CD14-positive monocyte (primary cell): ENCODE measurements at regions not wholly inside any gene's neighbourhood (a gene's known extent, or its start where the extent isn't known, plus 50 kb on each side); places are given as distances from the start of the nearest gene placed in this dataset.

Source experiments
- DNase-seq, 3 donors: peaks; one replicate each; pipeline ENCODE4 v3.0.0-alpha.2; 2011 to 2022
- H2AFZ ChIP-seq: 2 replicates; pipeline ENCODE4 v1.6.0; 2012; ENCODE audit warnings: mild to moderate bottlenecking, low read depth, low read length, inconsistent platforms; ENCODE audit not compliant: insufficient read depth, poor library complexity, severe bottlenecking
- H3K27ac ChIP-seq, 2 donors: 1 replicate in 1 of 2; 2 replicates in 1 of 2; pipeline ENCODE4 v1.5.1; 2012 to 2013; ENCODE audit warnings: low read length in 2 of 2, control low read depth in 1 of 2, inconsistent platforms in 1 of 2, low read depth in 1 of 2, mild to moderate bottlenecking in 1 of 2
- H3K27me3 ChIP-seq, 2 donors: one replicate each; pipeline versions ENCODE4 v1.6.0 to v1.6.1; 2011 to 2013; ENCODE audit warnings: low read length in 2 of 2; ENCODE audit not compliant: control insufficient read depth in 2 of 2, insufficient read depth in 2 of 2
- H3K36me3 ChIP-seq, 2 donors: replicated peaks in 1 of 2; 1 replicate in 1 of 2; 2 replicates in 1 of 2; pipeline versions ENCODE4 v1.5.1 to v1.6.1; 2012 to 2013; ENCODE audit warnings: low read length in 2 of 2, control low read depth in 1 of 2, inconsistent platforms in 1 of 2, mild to moderate bottlenecking in 1 of 2; ENCODE audit not compliant: insufficient read depth in 2 of 2, control insufficient read depth in 1 of 2
- H3K4me1 ChIP-seq, 2 donors: 1 replicate in 1 of 2; 2 replicates in 1 of 2; pipeline versions ENCODE4 v1.5.1 to v1.6.1; 2012 to 2013; ENCODE audit warnings: low read length in 2 of 2, control low read depth in 1 of 2, inconsistent platforms in 1 of 2, mild to moderate bottlenecking in 1 of 2, moderate library complexity in 1 of 2; ENCODE audit not compliant: insufficient read depth in 2 of 2, control insufficient read depth in 1 of 2
- H3K4me2 ChIP-seq: replicated peaks from 2 replicates; pipeline ENCODE3; 2012; ENCODE audit warnings: low read length, moderate library complexity, mild to moderate bottlenecking; ENCODE audit not compliant: poor library complexity, severe bottlenecking; ENCODE audit errors: extremely low read depth
- H3K4me3 ChIP-seq, 3 experiments: fragments of 200-600 bp in 1 of 3; sonication (generic) in 1 of 3; replicated peaks in 1 of 3; 1 replicate in 2 of 3; 2 replicates in 1 of 3; pipeline ENCODE4 v1.5.1; 2011 to 2013; ENCODE audit warnings: low read length in 3 of 3, mild to moderate bottlenecking in 3 of 3, control low read depth in 2 of 3, low read depth in 2 of 3, inconsistent platforms in 1 of 3, moderate library complexity in 1 of 3
- H3K79me2 ChIP-seq: 2 replicates; pipeline ENCODE4 v1.6.0; 2012; ENCODE audit warnings: mild to moderate bottlenecking, control low read depth, inconsistent platforms, low read length, moderate library complexity; ENCODE audit not compliant: insufficient read depth
- H3K9ac ChIP-seq: 2 replicates; pipeline ENCODE4 v1.6.0; 2017; ENCODE audit warnings: low read length, mild to moderate bottlenecking; ENCODE audit not compliant: insufficient read depth, poor library complexity, severe bottlenecking
- H3K9me3 ChIP-seq, 2 donors: replicated peaks in 1 of 2; 1 replicate in 1 of 2; 2 replicates in 1 of 2; pipeline versions ENCODE4 v1.5.1 to v1.6.1; 2012 to 2013; ENCODE audit warnings: low read length in 2 of 2, control low read depth in 1 of 2; ENCODE audit not compliant: control insufficient read depth in 1 of 2, insufficient read depth in 1 of 2
- H4K20me1 ChIP-seq: 2 replicates; pipeline ENCODE4 v1.6.0; 2012; ENCODE audit warnings: mild to moderate bottlenecking, low read length, control low read depth, moderate library complexity; ENCODE audit not compliant: insufficient read depth
- H3K27ac Mint-ChIP-seq, 7 donors: one replicate each; pipeline ENCODE4 v1.8.0; 2020; ENCODE audit warnings: mild to moderate bottlenecking in 7 of 7, mixed read lengths in 7 of 7, moderate library complexity in 6 of 7, inconsistent platforms in 2 of 7
- H3K27me3 Mint-ChIP-seq, 3 donors: one replicate each; pipeline ENCODE4 v1.8.0; 2021 to 2022; ENCODE audit warnings: low read depth in 3 of 3, mild to moderate bottlenecking in 3 of 3, mixed read lengths in 3 of 3, moderate library complexity in 3 of 3, inconsistent platforms in 1 of 3
- H3K36me3 Mint-ChIP-seq, 2 donors: one replicate each; pipeline ENCODE4 v1.8.0; 2020; ENCODE audit warnings: mixed read lengths in 2 of 2, inconsistent platforms in 1 of 2, mild to moderate bottlenecking in 1 of 2
- H3K4me1 Mint-ChIP-seq: one replicate; pipeline ENCODE4 v1.8.0; 2020; ENCODE audit warnings: mild to moderate bottlenecking, mixed read lengths
- H3K4me3 Mint-ChIP-seq, 2 donors: one replicate each; pipeline ENCODE4 v1.8.0; 2020; ENCODE audit warnings: mild to moderate bottlenecking in 2 of 2, mixed read lengths in 2 of 2, moderate library complexity in 1 of 2
- H3K9me3 Mint-ChIP-seq, 7 donors: one replicate each; pipeline ENCODE4 v1.8.0; 2020 to 2022; ENCODE audit warnings: mixed read lengths in 7 of 7, mild to moderate bottlenecking in 6 of 7, moderate library complexity in 6 of 7, inconsistent platforms in 2 of 7
- WGBS: methylation state at CpG from one replicate; pipeline ENCODE4 v1.1.5; 2013; ENCODE audit warnings: missing lambda C conversion rate; ENCODE audit not compliant: insufficient coverage; 5-methylcytosine and 5-hydroxymethylcytosine counted together
- intact Hi-C, 2 donors: fragments of 100-400 bp; cut with micrococcal nuclease; formaldehyde crosslinking; loops; one replicate each; pipeline versions ENCODE4 v1.15.0 to v1.15.1; 2023
- TF ChIP-seq, protein P1 (sequence below): fragments of 200-600 bp; IDR thresholded peaks from one replicate; pipeline ENCODE4 v1.8.0; 2022; ENCODE audit warnings: antibody characterized with exemption, mild to moderate bottlenecking

GRCh38 chr4:176546975-176547374, 227.2 kb downstream of the SPCS3 start:
- Histone ChIP-seq H3K9ac (no peak overlapping the region), H3K4me2 (no peak overlapping the region), H3K9me3 (no peaks in the 10 kb centered on the region), H3K27ac (no peak overlapping the region), H2AFZ (no peak overlapping the region), H3K36me3 (no peaks in the 10 kb centered on the region), H4K20me1 (no peaks in the 10 kb centered on the region), H3K27me3 (no peaks in the 10 kb centered on the region), H3K79me2 (no peaks in the 10 kb centered on the region), H3K4me3 (no peak overlapping the region), H3K4me1 (no peaks in the 10 kb centered on the region)
- intact Hi-C loops: no loop called here
- DNase-seq: no peak
- no peaks in the 10 kb centered on the region for H3K36me3 Mint-ChIP-seq
- TF ChIP-seq, protein P1, sequence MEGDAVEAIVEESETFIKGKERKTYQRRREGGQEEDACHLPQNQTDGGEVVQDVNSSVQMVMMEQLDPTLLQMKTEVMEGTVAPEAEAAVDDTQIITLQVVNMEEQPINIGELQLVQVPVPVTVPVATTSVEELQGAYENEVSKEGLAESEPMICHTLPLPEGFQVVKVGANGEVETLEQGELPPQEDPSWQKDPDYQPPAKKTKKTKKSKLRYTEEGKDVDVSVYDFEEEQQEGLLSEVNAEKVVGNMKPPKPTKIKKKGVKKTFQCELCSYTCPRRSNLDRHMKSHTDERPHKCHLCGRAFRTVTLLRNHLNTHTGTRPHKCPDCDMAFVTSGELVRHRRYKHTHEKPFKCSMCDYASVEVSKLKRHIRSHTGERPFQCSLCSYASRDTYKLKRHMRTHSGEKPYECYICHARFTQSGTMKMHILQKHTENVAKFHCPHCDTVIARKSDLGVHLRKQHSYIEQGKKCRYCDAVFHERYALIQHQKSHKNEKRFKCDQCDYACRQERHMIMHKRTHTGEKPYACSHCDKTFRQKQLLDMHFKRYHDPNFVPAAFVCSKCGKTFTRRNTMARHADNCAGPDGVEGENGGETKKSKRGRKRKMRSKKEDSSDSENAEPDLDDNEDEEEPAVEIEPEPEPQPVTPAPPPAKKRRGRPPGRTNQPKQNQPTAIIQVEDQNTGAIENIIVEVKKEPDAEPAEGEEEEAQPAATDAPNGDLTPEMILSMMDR: no peak
- no peak overlapping the region for H3K27ac Mint-ChIP-seq
- no peaks in the 10 kb centered on the region for H3K4me1 Mint-ChIP-seq
- peaks cover 0 to 9% (median 0%) of the 10 kb centered on the region in 7 donors for H3K9me3 Mint-ChIP-seq
- H3K27me3 Mint-ChIP-seq: no peaks in the 10 kb centered on the region
- H3K4me3 Mint-ChIP-seq: no peak overlapping the region
- 67% methylated on average over 3 of the region's 3 CpGs for WGBS

- Mint-ChIP-seq H3K27ac (no peak overlapping the region), H3K4me1 (no peaks in the 10 kb centered on the region), H3K9me3 (peaks cover 0 to 10% (median 0%) of the 10 kb centered on the region in 7 donors), H3K27me3 (no peaks in the 10 kb centered on the region), H3K4me3 (no peak overlapping the region), H3K36me3 (no peaks in the 10 kb centered on the region)
- Histone ChIP-seq H4K20me1 (no peaks in the 10 kb centered on the region), H3K27me3 (no peaks in the 10 kb centered on the region), H2AFZ (no peak overlapping the region), H3K9me3 (no peaks in the 10 kb centered on the region), H3K4me2 (no peak overlapping the region), H3K79me2 (no peaks in the 10 kb centered on the region), H3K9ac (no peak overlapping the region), H3K36me3 (no peaks in the 10 kb centered on the region), H3K4me3 (no peak overlapping the region), H3K4me1 (no peaks in the 10 kb centered on the region), H3K27ac (no peak overlapping the region)
- TF ChIP-seq, protein P1: no peak
- DNase-seq: no peak
- intact Hi-C loops: no loop called here
- 88% methylated on average over 1 of the region's 4 CpGs for WGBS
These were observed 228.8 kb downstream of the SPCS3 start for GRCh38 chr4:176548571-176548970.
